ENCODE measurements at regions not wholly inside any gene's neighbourhood (a gene's known extent, or its start where the extent isn't known, plus 50 kb on each side); places are given as distances from the start of the nearest gene placed in this dataset.
"Not testable (repeated sequence)": the region's sequence is repeated elsewhere in the genome, so short reads cannot be mapped to it uniquely, and the experiment has no call there.

DNA sequence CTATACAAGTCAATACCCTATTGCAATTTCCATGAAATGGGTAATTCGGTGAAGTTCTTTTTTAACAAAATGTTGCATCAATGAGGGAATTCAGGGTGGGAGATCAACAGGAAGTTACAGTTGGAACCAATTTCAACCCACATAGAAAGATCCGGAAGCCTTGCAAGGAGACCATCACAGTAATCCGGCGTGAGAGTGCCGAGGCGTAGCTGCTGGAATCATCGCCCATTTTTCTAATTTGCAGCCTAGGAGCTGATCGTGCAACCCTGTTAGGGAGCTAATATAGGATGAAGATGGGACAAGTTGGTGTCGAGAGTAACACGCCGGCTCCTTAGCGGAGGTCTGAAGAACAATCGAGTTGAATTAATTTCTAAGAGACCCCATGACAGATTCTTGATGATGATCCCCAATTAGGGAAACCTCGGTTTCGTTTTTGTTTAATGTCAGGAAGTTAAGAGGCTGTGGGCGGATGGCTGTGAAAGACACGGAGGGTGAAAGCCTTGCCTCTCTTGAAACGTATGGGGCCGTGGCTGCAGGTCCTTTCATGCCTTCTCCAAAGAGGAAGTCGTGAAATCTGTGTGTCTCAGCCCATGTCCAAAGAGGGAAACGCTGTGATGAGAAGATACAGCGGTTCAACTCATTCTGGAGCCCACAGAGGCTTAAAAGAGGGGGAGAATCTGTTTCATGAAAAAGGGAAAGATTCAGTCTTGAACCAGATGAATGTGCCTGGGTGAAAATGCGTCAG lies 51.2 kb upstream of the CARD11 start:
- peak; percentile 73 for DNase-seq

GRCh38 chr7:3097734-3098133 lies 54.1 kb upstream of the CARD11 start:
- no peak for DNase-seq

GRCh38 chr7:3102159-3102558 lies 58.5 kb upstream of the CARD11 start:
- DNase-seq = no peak

GRCh38 chr7:3103614-3104398 lies 60.1 kb upstream of the CARD11 start:
- no peak for DNase-seq

GRCh38 chr7:3105856-3106255 lies 62.2 kb upstream of the CARD11 start:
- DNase-seq = no peak

- DNase-seq = peak; percentile 21
Measured at GRCh38 chr7:3106361-3106826, 62.7 kb upstream of the CARD11 start.

- no peak for DNase-seq
Measured at GRCh38 chr7:3107228-3107763, 63.6 kb upstream of the CARD11 start.

- no peak for DNase-seq
Measured at GRCh38 chr7:3107889-3108570, 64.4 kb upstream of the CARD11 start.

DNA sequence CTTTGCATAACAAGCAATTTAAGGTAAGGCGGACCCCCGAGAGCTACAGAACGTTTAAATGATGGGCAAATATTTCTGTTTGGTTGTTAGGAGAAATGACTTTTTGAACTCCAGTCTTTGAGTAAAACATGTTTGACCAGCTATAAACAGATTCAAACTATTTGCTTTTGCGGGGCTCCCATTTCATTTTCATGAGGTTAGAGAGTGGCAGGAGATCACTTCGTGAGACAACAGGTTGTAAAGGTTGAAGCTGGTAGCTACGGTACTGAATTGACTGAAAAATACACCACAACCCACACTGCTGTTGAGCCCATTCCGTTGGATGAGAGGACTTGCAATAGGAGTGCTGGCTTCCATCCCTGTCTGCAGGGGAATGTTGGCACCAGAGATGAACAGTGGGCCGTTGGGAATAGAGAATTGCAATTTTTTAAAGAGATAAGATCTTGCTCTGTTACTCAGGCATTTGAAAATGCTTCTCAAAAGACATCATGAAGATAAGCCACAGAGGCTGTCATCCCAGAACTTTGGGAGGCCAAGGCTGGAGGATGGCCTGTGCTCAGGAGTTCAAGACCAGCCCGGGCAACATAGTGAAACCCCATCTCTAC lies 65.7 kb upstream of the CARD11 start:
- DNase-seq = no peak

GRCh38 chr7:3112479-3113134 lies 68.9 kb upstream of the CARD11 start:
- DNase-seq = peak; percentile 28

DNA sequence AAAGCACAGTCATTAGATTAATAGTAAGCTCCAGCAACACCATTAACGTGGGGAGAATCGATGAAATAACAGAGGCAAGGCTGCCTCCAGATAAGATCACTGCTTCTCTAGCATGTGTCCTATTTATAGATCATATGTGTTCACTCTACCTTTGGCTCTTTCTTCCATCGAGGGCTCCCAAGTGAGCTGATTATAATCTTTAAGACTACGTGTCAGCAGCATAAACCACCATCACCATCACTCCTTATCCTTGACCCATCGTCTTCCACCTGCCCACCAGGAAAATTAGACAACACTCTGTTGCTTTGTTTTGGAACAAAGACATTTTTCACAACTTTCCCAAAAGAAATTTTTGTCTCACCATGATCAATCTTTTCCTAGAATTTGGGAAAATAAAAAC lies 71.2 kb upstream of the CARD11 start:
- DNase-seq = no peak

GRCh38 chr7:3117081-3117480 lies 73.4 kb upstream of the CARD11 start:
- DNase-seq = no peak

GRCh38 chr7:3117488-3118231 lies 74.0 kb upstream of the CARD11 start:
- DNase-seq = peak; percentile 62

DNA sequence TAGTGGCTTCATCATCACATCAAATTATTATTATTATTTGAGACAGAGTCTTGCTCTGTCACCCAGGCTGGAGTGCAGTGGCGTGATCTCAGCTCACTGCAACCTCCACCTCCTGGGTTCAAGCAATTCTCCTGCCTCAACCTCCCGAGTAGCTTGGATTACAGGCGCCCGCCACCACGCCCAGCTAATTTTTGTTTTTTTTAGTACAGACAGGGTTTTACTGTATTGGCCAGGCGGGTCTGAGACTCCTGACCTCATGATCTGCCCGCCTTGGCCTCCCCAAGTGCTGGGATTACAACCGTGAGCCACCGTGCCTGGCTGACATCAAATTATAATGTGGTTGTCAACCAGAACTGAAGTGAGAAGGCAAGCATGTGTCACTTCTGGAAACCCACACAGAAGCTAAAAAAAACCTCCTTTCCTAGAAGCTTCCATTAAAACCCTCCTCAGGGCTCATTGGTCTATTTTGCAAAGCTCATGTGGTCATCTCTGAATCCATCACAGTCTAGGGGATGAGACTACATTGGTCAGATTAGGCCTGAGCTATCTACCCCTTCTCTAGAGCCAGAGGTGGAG lies 75.8 kb upstream of the CARD11 start:
- DNase-seq = not testable (repeated sequence)

DNA sequence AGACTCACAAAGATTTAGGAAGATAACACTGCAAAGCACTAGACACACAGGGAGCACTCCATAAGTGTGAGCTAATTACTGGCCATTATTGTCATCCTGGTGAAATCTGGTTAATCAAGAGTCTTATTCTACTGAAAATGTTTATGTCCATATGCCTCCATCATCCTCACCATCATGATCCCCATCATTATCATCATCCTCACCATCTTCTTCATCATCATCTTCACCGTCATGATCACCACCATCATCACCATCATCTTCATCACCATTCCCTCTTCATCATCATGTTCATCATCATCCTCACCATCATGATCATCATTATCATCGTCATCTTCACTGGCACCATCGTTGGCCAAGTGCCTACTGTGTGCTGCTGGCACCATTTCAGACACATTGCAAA lies 76.3 kb upstream of the CARD11 start:
- DNase-seq = no peak

GRCh38 chr7:3120513-3120912 lies 76.8 kb upstream of the CARD11 start:
- peak; percentile 18 for DNase-seq

DNA sequence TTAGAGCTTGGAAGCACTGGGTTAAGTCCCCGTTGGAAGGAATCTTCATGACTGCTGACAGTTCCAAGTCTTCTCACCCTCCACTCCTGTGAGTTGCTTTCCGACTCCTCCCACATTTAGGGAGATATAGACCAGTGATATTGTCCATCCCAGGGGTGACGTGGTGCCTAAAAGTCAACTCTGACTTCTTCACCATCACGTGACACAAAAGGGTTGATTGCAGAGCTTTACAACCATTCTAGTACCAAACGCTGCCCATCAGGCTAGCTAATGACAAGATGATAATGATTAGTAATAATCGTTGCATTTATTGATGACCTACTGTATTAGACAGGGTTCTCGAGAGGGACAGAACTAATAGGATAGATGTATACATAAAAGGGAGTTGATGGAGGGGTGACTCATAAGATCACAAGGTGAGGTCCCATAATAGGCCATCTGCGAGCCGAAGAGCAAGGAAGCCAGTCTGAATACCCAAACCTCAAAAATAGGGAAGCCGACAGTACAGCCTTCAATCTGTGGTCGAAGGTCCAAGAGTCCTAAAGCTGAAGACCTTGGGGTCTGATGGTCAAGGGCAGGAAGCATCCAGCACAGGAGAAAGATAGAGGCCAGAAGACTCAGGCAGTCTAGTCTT lies 85.3 kb upstream of the CARD11 start:
- DNase-seq = no peak

DNA sequence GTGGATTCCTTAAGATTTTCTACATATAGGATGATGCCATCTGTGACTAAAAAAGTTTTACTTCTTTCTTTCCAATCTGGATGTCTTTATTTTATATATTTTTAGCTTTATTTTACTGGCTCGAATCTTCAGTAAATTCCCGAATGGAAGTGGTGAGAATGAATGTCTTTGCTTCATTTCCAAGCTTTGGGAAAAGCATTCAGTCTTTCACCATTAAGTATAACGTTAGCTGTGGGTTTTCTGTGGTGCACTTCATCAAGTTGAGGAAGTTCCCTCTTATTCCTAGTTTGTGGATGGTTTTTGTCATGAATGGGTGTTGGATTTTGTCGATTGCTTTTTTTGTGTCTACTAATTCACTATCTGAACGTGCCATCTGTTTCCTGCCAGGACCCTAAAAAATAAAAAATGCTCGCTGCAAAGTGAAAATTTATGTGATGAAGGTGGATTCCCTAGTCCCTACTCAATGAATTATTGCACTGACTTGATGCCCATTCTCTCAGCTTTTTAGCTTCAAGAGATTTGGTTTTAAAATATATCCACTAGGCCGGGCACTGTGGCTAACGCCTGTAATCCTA lies 90.2 kb upstream of the CARD11 start:
- no peak for DNase-seq

- DNase-seq = no peak
Measured at GRCh38 chr7:3134745-3135144, 91.1 kb upstream of the CARD11 start.

- no peak for DNase-seq
Measured at GRCh38 chr7:3135626-3136025, 92.0 kb upstream of the CARD11 start.
